ENCODE measurements at regions not wholly inside any gene's neighbourhood (a gene's known extent, or its start where the extent isn't known, plus 50 kb on each side); places are given as distances from the start of the nearest gene placed in this dataset.

DNA sequence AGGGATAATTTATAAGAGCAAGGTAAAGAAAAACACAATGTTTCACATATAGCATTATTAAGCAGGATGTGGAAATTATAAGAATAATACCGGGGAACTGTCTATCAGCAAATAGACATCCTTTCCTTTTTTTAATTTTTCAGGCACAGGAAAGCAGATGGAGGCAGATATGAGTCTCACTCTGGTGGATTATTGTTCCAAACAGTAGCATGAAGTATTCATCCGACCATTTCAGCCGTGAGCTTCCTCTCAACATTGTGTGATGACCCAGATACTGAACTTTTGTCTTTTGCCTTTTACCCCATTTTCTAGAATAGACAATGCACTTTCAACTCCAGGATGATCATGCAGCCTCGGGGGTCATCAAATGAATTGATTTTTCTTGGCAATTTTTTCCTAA lies 599.8 kb downstream of the ADGRL2 start:
- H3K4me3 ChIP-seq: no peak overlapping the region
- ATAC-seq (no peak), DNase-seq (no peak)
- TF ChIP-seq CTCF (IDR thresholded peaks at IDR 0.05) (no peak), POLR2A (IDR thresholded peaks at IDR 0.05) (no peak)
- no peaks in the 10 kb centered on the region for H3K4me1 ChIP-seq
- no peak overlapping the region for H3K27ac ChIP-seq
- no peaks in the 10 kb centered on the region for H3K36me3 ChIP-seq
- intact Hi-C loops (cut with DNase I): no loop called here
- no peaks in the 10 kb centered on the region for H3K9me3 ChIP-seq
- H3K27me3 ChIP-seq: no peaks in the 10 kb centered on the region
- WGBS, 4 donors: 57 to 66% (median 60%) methylated on average over 4 of the region's 4 CpGs

- Histone ChIP-seq H3K4me1 (no peaks in the 10 kb centered on the region), H3K9me3 (no peaks in the 10 kb centered on the region), H3K4me3 (no peak overlapping the region), H3K27ac (no peak overlapping the region), H3K36me3 (no peaks in the 10 kb centered on the region), H3K27me3 (no peaks in the 10 kb centered on the region)
- DNase-seq (no peak), ATAC-seq (no peak)
- intact Hi-C loops (cut with DNase I): no loop called here
- TF ChIP-seq CTCF (IDR thresholded peaks at IDR 0.05) (no peak), POLR2A (IDR thresholded peaks at IDR 0.05) (no peak)
Measured at GRCh38 chr1:82399093-82399492, 598.4 kb downstream of the ADGRL2 start.

- ATAC-seq: no peak
- TF ChIP-seq POLR2A (IDR thresholded peaks at IDR 0.05): no peak
- H3K4me3 ChIP-seq: no peak overlapping the region
Measured at GRCh38 chr1:82398357-82398756, 597.6 kb downstream of the ADGRL2 start.

DNA sequence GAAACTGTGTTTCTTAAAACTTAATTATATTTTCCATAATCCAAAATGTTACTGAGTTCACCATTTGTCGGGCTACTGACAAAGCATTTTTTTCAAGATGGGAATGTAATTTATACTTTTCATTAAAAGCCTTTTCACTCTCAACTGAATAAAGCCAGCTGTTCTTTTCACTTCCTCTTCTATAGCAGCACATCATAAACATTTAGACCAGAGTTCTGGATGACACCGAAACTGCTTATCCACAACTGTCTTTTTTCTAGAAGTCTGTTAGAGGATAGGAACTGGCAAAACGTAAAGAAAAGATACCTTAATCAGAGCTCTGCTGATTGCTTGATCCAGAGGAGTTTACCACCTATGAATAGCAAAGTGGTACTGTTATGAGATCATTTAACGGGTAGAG lies 594.7 kb downstream of the ADGRL2 start:
- intact Hi-C loops (cut with DNase I): no loop called here

More at GRCh38 chr1:82398357-82398756, 597.6 kb downstream of the ADGRL2 start:
- Histone ChIP-seq H3K27ac (no peak overlapping the region), H3K27me3 (no peaks in the 10 kb centered on the region), H3K36me3 (no peaks in the 10 kb centered on the region), H3K9me3 (no peaks in the 10 kb centered on the region), H3K4me1 (no peaks in the 10 kb centered on the region)
- intact Hi-C loops (cut with DNase I): no loop called here
- no peak for DNase-seq

More for the DNA sequence above, 594.7 kb downstream of the ADGRL2 start:
- no peak for DNase-seq
- TF ChIP-seq POLR2A (IDR thresholded peaks at IDR 0.05): no peak
- TF ChIP-seq CTCF (IDR thresholded peaks at IDR 0.05): no peak
- no peaks in the 10 kb centered on the region for H3K27me3 ChIP-seq
- ATAC-seq: no peak
- no peaks in the 10 kb centered on the region for H3K36me3 ChIP-seq
- no peaks in the 10 kb centered on the region for H3K9me3 ChIP-seq
- no peaks in the 10 kb centered on the region for H3K4me1 ChIP-seq
- H3K4me3 ChIP-seq: no peak overlapping the region
- WGBS, 4 donors: 66 to 73% (median 68%) methylated on average over 4 of the region's 4 CpGs
- no peak overlapping the region for H3K27ac ChIP-seq
